ENCODE measurements at regions not wholly inside any gene's neighbourhood (a gene's known extent, or its start where the extent isn't known, plus 50 kb on each side); places are given as distances from the start of the nearest gene placed in this dataset.

GRCh38 chr2:215826838-215827441 is 186.4 kb downstream of the MREG start:
- Histone ChIP-seq H4K20me1 (ENCODE audit: insufficient read depth) (no peaks in the 10 kb centered on the region), H3F3A (ENCODE audit: insufficient read depth, low read length, poor library complexity, severe bottlenecking) (no peaks in the 10 kb centered on the region), H3K9me3 (ENCODE audit: low read length) (no peaks in the 10 kb centered on the region), H3K4me2 (ENCODE audit: low read length) (no peak overlapping the region), H3K4me3 (ENCODE audit: low read length) (no peak overlapping the region), H3K9me2 (ENCODE audit: insufficient read depth, low read length) (no peaks in the 10 kb centered on the region), H3K27ac (ENCODE audit: low read length) (no peak overlapping the region), H2AFZ (ENCODE audit: low read depth, low read length) (no peak overlapping the region), H3K79me2 (replicated peaks; ENCODE audit: insufficient read depth, low read length) (no peaks in the 10 kb centered on the region), H3K9ac (ENCODE audit: low read length) (no peak overlapping the region), H3K27me3 (ENCODE audit: insufficient read depth, low read depth, low read length) (no peaks in the 10 kb centered on the region), H3K36me3 (ENCODE audit: insufficient read depth, low read length) (no peaks in the 10 kb centered on the region)
- TF ChIP-seq REST (IDR thresholded peaks at IDR 0.05; ENCODE audit: borderline replicate concordance) = no peak
- no peak for TF ChIP-seq EP300 (conservative IDR thresholded peaks at IDR 0.05; ENCODE audit: poor library complexity, severe bottlenecking)
- TF ChIP-seq RAD21 (conservative IDR thresholded peaks at IDR 0.05) = no peak
- no peak for TF ChIP-seq POLR2AphosphoS5 (IDR thresholded peaks at IDR 0.05)
- no peak for TF ChIP-seq MXI1 (conservative IDR thresholded peaks at IDR 0.05; ENCODE audit: poor library complexity, severe bottlenecking)
- TF ChIP-seq EZH2 (IDR thresholded peaks at IDR 0.05; ENCODE audit: borderline replicate concordance, insufficient read depth, low read length, poor library complexity, severe bottlenecking) = no peak
- TF ChIP-seq TAF1 (IDR thresholded peaks at IDR 0.05; ENCODE audit: low read depth) = no peak
- TF ChIP-seq, protein P1, sequence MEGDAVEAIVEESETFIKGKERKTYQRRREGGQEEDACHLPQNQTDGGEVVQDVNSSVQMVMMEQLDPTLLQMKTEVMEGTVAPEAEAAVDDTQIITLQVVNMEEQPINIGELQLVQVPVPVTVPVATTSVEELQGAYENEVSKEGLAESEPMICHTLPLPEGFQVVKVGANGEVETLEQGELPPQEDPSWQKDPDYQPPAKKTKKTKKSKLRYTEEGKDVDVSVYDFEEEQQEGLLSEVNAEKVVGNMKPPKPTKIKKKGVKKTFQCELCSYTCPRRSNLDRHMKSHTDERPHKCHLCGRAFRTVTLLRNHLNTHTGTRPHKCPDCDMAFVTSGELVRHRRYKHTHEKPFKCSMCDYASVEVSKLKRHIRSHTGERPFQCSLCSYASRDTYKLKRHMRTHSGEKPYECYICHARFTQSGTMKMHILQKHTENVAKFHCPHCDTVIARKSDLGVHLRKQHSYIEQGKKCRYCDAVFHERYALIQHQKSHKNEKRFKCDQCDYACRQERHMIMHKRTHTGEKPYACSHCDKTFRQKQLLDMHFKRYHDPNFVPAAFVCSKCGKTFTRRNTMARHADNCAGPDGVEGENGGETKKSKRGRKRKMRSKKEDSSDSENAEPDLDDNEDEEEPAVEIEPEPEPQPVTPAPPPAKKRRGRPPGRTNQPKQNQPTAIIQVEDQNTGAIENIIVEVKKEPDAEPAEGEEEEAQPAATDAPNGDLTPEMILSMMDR (IDR thresholded peaks at IDR 0.05; ENCODE audit: poor library complexity, severe bottlenecking) = no peak
- TF ChIP-seq SMC3 (conservative IDR thresholded peaks at IDR 0.05; ENCODE audit: poor library complexity) = no peak

DNA sequence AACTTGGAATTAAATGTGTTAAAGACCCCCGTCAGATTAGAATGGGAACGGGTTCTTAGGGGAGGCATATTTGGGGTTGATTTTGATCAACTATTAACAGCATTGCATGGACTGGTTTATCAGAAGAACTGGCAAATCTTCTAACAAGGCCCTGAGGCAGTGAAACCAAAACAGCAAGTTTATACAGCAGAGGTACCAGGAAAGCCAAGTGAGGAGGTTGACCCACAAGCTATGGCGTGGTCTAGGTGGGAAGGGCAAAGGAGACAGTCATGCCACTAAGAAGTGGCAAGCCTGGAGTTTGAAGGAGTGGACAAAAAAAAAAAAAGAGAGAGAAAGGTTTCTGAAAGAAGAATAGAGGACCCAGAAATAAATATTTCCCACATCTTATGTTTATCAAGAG is 187.0 kb downstream of the MREG start:
- Histone ChIP-seq H3K27me3 (ENCODE audit: insufficient read depth, low read depth, low read length) (no peaks in the 10 kb centered on the region), H4K20me1 (ENCODE audit: insufficient read depth) (no peaks in the 10 kb centered on the region), H3K9ac (ENCODE audit: low read length) (no peak overlapping the region), H3K36me3 (ENCODE audit: insufficient read depth, low read length) (no peaks in the 10 kb centered on the region), H3K79me2 (replicated peaks; ENCODE audit: insufficient read depth, low read length) (no peaks in the 10 kb centered on the region), H3F3A (ENCODE audit: insufficient read depth, low read length, poor library complexity, severe bottlenecking) (no peaks in the 10 kb centered on the region), H3K9me2 (ENCODE audit: insufficient read depth, low read length) (no peaks in the 10 kb centered on the region), H3K27ac (ENCODE audit: low read length) (no peak overlapping the region), H2AFZ (ENCODE audit: low read depth, low read length) (no peak overlapping the region), H3K4me2 (ENCODE audit: low read length) (no peak overlapping the region), H3K4me3 (ENCODE audit: low read length) (no peak overlapping the region), H3K9me3 (ENCODE audit: low read length) (no peaks in the 10 kb centered on the region)
- TF ChIP-seq EZH2 (IDR thresholded peaks at IDR 0.05; ENCODE audit: borderline replicate concordance, insufficient read depth, low read length, poor library complexity, severe bottlenecking) = no peak
- TF ChIP-seq RAD21 (conservative IDR thresholded peaks at IDR 0.05) = no peak
- no peak for TF ChIP-seq POLR2AphosphoS5 (IDR thresholded peaks at IDR 0.05)
- no peak for TF ChIP-seq REST (IDR thresholded peaks at IDR 0.05; ENCODE audit: borderline replicate concordance)
- TF ChIP-seq, protein P1 (IDR thresholded peaks at IDR 0.05; ENCODE audit: poor library complexity, severe bottlenecking) = no peak
- TF ChIP-seq EP300 (conservative IDR thresholded peaks at IDR 0.05; ENCODE audit: poor library complexity, severe bottlenecking) = no peak
- TF ChIP-seq TAF1 (IDR thresholded peaks at IDR 0.05; ENCODE audit: low read depth) = no peak
- TF ChIP-seq MXI1 (conservative IDR thresholded peaks at IDR 0.05; ENCODE audit: poor library complexity, severe bottlenecking) = no peak
- TF ChIP-seq SMC3 (conservative IDR thresholded peaks at IDR 0.05; ENCODE audit: poor library complexity) = no peak

Data from neural cell (in vitro differentiated cells).